Sigmoid colon (tissue), 6 donors: ENCODE measurements at regions not wholly inside any gene's neighbourhood (a gene's known extent, or its start where the extent isn't known, plus 50 kb on each side); places are given as distances from the start of the nearest gene placed in this dataset.

Source experiments
- DNase-seq: peaks from one replicate; pipeline ENCODE4 v3.0.0-alpha.2; 2019
- H3K27ac ChIP-seq, 4 donors: fragments of 200-600 bp; sonication (generic); one replicate each; pipeline ENCODE4 v1.5.1; 2016 to 2019; ENCODE audit warnings: mild to moderate bottlenecking in 1 of 4
- H3K27me3 ChIP-seq, 3 donors: fragments of 200-600 bp; sonication (generic); one replicate each; pipeline ENCODE4 v1.5.1; 2019; ENCODE audit warnings: mild to moderate bottlenecking in 1 of 3
- H3K36me3 ChIP-seq, 4 donors: fragments of 200-600 bp; sonication (generic); one replicate each; pipeline ENCODE4 v1.5.1; 2016 to 2019
- H3K4me1 ChIP-seq, 4 donors: fragments of 200-600 bp; sonication (generic); one replicate each; pipeline ENCODE4 v1.5.1; 2017 to 2019
- H3K4me3 ChIP-seq, 4 donors: fragments of 200-600 bp; sonication (generic); one replicate each; pipeline ENCODE4 v1.5.1; 2017 to 2019; ENCODE audit warnings: mild to moderate bottlenecking in 2 of 4, moderate library complexity in 1 of 4
- H3K9me3 ChIP-seq, 4 donors: fragments of 200-600 bp in 3 of 4; sonication (generic) in 3 of 4; one replicate each; pipeline versions ENCODE4 v1.5.1 to v1.6.1; 2013 to 2019
- EP300 ChIP-seq, 4 donors: sonication (generic); formaldehyde crosslinking; IDR thresholded peaks; one replicate each; pipeline ENCODE4 v1.6.1; 2017; ENCODE audit warnings: antibody characterized with exemption in 4 of 4
- POLR2A ChIP-seq, 2 donors: fragments of 450-650 bp; IDR thresholded peaks; one replicate each; pipeline ENCODE4 v1.6.1; 2016; ENCODE audit warnings: antibody characterized with exemption in 2 of 2, mild to moderate bottlenecking in 2 of 2, moderate library complexity in 2 of 2
- POLR2AphosphoS5 ChIP-seq, 4 donors: sonication (generic); formaldehyde crosslinking; IDR thresholded peaks; one replicate each; pipeline ENCODE4 v1.6.1; 2017; ENCODE audit warnings: antibody characterized with exemption in 4 of 4
- WGBS, 2 donors: extraction: QIAGEN DNeasy Blood & Tissue Kit; methylation state at CpG; one replicate each; pipeline ENCODE4 v1.1.7; 2013; 5-methylcytosine and 5-hydroxymethylcytosine counted together
- intact Hi-C: fragments of 100-400 bp; cut with DNase I; formaldehyde crosslinking; loops from one replicate; pipeline ENCODE4 v1.15.1; 2023
- TF ChIP-seq, protein P1 (sequence below), 4 experiments: fragments of 450-650 bp in 3 of 4; fragments of 200-600 bp in 1 of 4; IDR thresholded peaks; one replicate each; pipeline ENCODE4 v1.5.1; 2016 to 2019; ENCODE audit warnings: antibody characterized with exemption in 4 of 4, mild to moderate bottlenecking in 3 of 4, moderate library complexity in 2 of 4
- donor health status: healthy with polysubstance abuse.
- donor health status: healthy.

DNA sequence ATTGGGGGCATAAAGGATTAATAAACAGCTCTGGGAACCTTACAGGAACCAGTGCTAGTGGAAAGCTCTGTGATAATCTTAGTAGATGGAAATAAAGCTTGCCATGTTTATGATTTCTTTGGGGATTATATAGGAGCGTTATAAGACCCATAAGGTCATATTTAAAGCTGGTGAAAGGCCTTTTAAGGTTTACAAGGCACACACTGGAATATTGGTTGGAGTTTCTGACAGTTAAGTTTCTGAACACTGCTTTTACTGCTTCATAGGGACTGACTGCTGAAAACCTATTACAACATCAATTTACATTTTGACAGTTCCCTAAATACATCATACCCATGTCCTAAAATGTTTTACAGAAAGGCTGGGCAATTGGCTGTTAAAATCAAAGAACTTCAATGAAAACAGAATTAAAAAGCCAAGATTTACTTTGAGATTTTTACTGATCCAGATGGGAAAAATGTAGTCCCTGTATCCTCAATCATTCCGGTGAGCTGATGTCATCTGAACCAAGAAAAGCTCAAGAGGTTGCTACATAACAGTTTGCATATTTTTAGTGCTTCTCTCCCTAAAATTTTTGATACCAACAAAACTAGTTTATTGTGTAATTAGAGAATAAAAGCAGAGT, 153.7 kb upstream of the IGF1 start:
- Histone ChIP-seq H3K36me3 (no peaks in the 10 kb centered on the region), H3K27ac (no peak overlapping the region), H3K4me3 (no peak overlapping the region), H3K27me3 (no peaks in the 10 kb centered on the region), H3K4me1 (no peaks in the 10 kb centered on the region), H3K9me3 (no peaks in the 10 kb centered on the region)
- 50 to 60% methylated on average over 2 of the region's 2 CpGs for WGBS, 2 donors
- TF ChIP-seq, protein P1, sequence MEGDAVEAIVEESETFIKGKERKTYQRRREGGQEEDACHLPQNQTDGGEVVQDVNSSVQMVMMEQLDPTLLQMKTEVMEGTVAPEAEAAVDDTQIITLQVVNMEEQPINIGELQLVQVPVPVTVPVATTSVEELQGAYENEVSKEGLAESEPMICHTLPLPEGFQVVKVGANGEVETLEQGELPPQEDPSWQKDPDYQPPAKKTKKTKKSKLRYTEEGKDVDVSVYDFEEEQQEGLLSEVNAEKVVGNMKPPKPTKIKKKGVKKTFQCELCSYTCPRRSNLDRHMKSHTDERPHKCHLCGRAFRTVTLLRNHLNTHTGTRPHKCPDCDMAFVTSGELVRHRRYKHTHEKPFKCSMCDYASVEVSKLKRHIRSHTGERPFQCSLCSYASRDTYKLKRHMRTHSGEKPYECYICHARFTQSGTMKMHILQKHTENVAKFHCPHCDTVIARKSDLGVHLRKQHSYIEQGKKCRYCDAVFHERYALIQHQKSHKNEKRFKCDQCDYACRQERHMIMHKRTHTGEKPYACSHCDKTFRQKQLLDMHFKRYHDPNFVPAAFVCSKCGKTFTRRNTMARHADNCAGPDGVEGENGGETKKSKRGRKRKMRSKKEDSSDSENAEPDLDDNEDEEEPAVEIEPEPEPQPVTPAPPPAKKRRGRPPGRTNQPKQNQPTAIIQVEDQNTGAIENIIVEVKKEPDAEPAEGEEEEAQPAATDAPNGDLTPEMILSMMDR (IDR thresholded peaks at IDR 0.05): no peak
- TF ChIP-seq POLR2A (IDR thresholded peaks at IDR 0.05) (no peak), POLR2AphosphoS5 (IDR thresholded peaks at IDR 0.05) (no peak), EP300 (IDR thresholded peaks at IDR 0.05) (no peak)
- intact Hi-C loops: no loop called here
- DNase-seq: no peak

- TF ChIP-seq POLR2AphosphoS5 (IDR thresholded peaks at IDR 0.05): no peak
- TF ChIP-seq, protein P1 (IDR thresholded peaks at IDR 0.05): no peak
- no peak for TF ChIP-seq POLR2A (IDR thresholded peaks at IDR 0.05)
- no peak for TF ChIP-seq EP300 (IDR thresholded peaks at IDR 0.05)
- Histone ChIP-seq H3K27me3 (no peaks in the 10 kb centered on the region), H3K36me3 (no peaks in the 10 kb centered on the region), H3K4me1 (no peaks in the 10 kb centered on the region), H3K27ac (no peak overlapping the region), H3K9me3 (peaks cover 0 to 8% (median 3%) of the 10 kb centered on the region in 4 donors), H3K4me3 (no peak overlapping the region)
- DNase-seq: no peak
- 71 to 77% methylated on average over 2 of the region's 2 CpGs for WGBS, 2 donors
- intact Hi-C loops: no loop called here
Observed at GRCh38 chr12:102631274-102631673, 150.9 kb upstream of the IGF1 start.

- Histone ChIP-seq H3K27ac (no peak overlapping the region), H3K36me3 (no peaks in the 10 kb centered on the region), H3K4me1 (no peaks in the 10 kb centered on the region), H3K27me3 (no peaks in the 10 kb centered on the region), H3K9me3 (peaks cover 0 to 8% (median 3%) of the 10 kb centered on the region in 4 donors), H3K4me3 (no peak overlapping the region)
- DNase-seq: no peak
- WGBS, 2 donors: 81 to 91% methylated on average over 1 of the region's 1 CpG
- intact Hi-C loops: no loop called here
- TF ChIP-seq POLR2AphosphoS5 (IDR thresholded peaks at IDR 0.05) (no peak), POLR2A (IDR thresholded peaks at IDR 0.05) (no peak), EP300 (IDR thresholded peaks at IDR 0.05) (no peak)
- TF ChIP-seq, protein P1 (IDR thresholded peaks at IDR 0.05): no peak
Observed at GRCh38 chr12:102629262-102629888, 149.0 kb upstream of the IGF1 start.

GRCh38 chr12:102625819-102626218, 145.5 kb upstream of the IGF1 start:
- 90% methylated on average over 1 of the region's 1 CpG for WGBS, 2 donors
- Histone ChIP-seq H3K36me3 (no peaks in the 10 kb centered on the region), H3K4me3 (no peak overlapping the region), H3K27me3 (no peaks in the 10 kb centered on the region), H3K27ac (no peak overlapping the region), H3K4me1 (no peaks in the 10 kb centered on the region), H3K9me3 (peaks cover 0 to 8% (median 3%) of the 10 kb centered on the region in 4 donors)
- TF ChIP-seq POLR2A (IDR thresholded peaks at IDR 0.05) (no peak), EP300 (IDR thresholded peaks at IDR 0.05) (no peak), POLR2AphosphoS5 (IDR thresholded peaks at IDR 0.05) (no peak)
- TF ChIP-seq, protein P1 (IDR thresholded peaks at IDR 0.05): no peak
- intact Hi-C loops: no loop called here
- DNase-seq: no peak
